ENCODE measurements at regions not wholly inside any gene's neighbourhood (a gene's known extent, or its start where the extent isn't known, plus 50 kb on each side); places are given as distances from the start of the nearest gene placed in this dataset.
"Not testable (repeated sequence)": the region's sequence is repeated elsewhere in the genome, so short reads cannot be mapped to it uniquely, and the experiment has no call there.

GRCh38 chr15:26201177-26201858 lies 338.2 kb upstream of the ATP10A start:
- intact Hi-C loops (cut with DNase I, micrococcal nuclease), result no loop called here
- DNase-seq (no peak), ATAC-seq (no peak)
- CTCF ChIA-PET, result no interaction called here
- Mint-ChIP-seq H3K27me3 (peaks cover 7% of the 10 kb centered on the region), H3K36me3 (ENCODE audit: low read depth) (no peaks in the 10 kb centered on the region), H3K27ac (no peak overlapping the region), H3K4me3 (no peak overlapping the region), H3K4me1 (no peaks in the 10 kb centered on the region), H3K9me3 (ENCODE audit: low read depth) (no peaks in the 10 kb centered on the region)
- POLR2A ChIA-PET, result no interaction called here

GRCh38 chr15:26200427-26200826 lies 337.3 kb upstream of the ATP10A start:
- Mint-ChIP-seq H3K4me1 (no peaks in the 10 kb centered on the region), H3K36me3 (ENCODE audit: low read depth) (no peaks in the 10 kb centered on the region), H3K27me3 (peaks cover 7% of the 10 kb centered on the region), H3K9me3 (ENCODE audit: low read depth) (no peaks in the 10 kb centered on the region), H3K4me3 (no peak overlapping the region), H3K27ac (no peak overlapping the region)
- ATAC-seq (no peak), DNase-seq (no peak)
- CTCF ChIA-PET, result no interaction called here
- POLR2A ChIA-PET, result no interaction called here
- intact Hi-C loops (cut with DNase I, micrococcal nuclease), result no loop called here

DNA sequence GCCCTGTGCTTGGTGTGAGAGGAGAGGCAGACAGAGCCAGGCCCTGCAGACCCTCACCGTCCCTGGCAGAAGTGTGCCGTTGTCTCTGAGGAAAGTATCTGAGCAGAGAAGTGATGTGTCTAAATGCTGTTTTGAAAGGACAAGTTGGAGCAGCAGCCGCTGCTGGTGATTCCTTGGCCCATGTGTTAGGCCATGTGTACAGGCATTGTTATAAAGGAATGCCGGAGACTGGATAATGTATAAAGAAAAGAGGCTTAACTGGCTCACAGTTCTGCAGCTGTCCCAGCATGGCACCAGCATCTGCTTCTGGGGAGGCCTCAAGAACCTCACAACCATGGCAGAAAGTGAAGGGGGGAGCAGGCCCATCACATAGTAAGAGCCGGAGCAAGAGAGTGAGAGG lies 334.6 kb upstream of the ATP10A start:
- ChIA-PET CTCF (interaction anchor here (0.6 kb wide), 1 partner anchor 183 kb away, joined by 3 read pairs; no protein-coding TSS in a partner anchor), POLR2A (no interaction called here)
- intact Hi-C loops (cut with DNase I, micrococcal nuclease), result no loop called here
- Mint-ChIP-seq H3K27ac (no peak overlapping the region), H3K36me3 (ENCODE audit: low read depth) (no peaks in the 10 kb centered on the region), H3K27me3 (peaks cover 7% of the 10 kb centered on the region), H3K9me3 (ENCODE audit: low read depth) (no peaks in the 10 kb centered on the region), H3K4me1 (no peaks in the 10 kb centered on the region), H3K4me3 (no peak overlapping the region)
- ATAC-seq (no peak), DNase-seq (no peak)

DNA sequence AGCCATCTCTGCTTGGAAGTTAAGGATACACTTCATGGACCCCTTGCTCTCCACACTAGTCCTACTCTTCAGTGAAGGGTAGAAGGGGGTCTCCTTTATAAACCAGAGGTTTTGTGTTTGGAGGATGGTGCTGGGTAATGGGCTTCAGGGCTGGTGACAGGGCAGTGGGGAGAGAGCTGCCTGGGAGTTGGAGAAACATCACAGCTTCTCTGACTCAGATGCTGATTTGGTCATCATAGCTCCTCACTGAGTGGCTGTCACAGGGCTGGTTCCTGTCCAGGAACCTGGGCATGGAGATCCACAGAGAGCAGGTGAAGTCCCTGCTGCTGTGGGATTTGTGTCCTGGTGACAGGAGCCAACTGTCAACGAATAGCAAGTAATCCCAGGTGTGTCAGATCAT lies 333.9 kb upstream of the ATP10A start:
- POLR2A ChIA-PET, result no interaction called here
- H3K9me3 Mint-ChIP-seq (ENCODE audit: low read depth), result no peaks in the 10 kb centered on the region

DNA sequence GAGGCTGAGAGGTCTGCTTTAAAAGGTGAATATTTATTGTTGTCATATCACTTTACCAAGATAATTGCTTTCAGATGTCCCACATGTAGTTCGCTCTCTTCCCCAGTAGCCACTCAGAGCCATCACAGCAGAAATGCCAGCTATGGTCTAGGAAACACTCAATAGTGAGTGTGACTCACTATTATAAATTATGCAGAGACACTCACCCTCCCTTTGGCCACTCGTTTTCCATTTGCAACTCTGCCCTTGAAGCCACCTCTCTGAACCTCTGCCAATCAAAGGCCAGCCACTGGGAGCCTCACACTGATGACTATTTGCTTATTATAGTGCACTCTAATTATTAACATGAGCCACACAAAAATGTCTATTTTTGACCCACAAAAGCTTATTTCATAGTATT lies 328.1 kb upstream of the ATP10A start:
- DNase-seq (no peak), ATAC-seq (no peak)
- H3K4me3 Mint-ChIP-seq, result no peak overlapping the region
- CTCF ChIA-PET, result no interaction called here
- H3K9me3 Mint-ChIP-seq (ENCODE audit: low read depth), result no peaks in the 10 kb centered on the region
- no peaks in the 10 kb centered on the region for H3K4me1 Mint-ChIP-seq
- POLR2A ChIA-PET, result no interaction called here
- intact Hi-C loops (cut with DNase I, micrococcal nuclease), result no loop called here
- H3K27me3 Mint-ChIP-seq, result peaks cover 2% of the 10 kb centered on the region
- H3K36me3 Mint-ChIP-seq (ENCODE audit: low read depth), result no peaks in the 10 kb centered on the region
- H3K27ac Mint-ChIP-seq, result no peak overlapping the region

More for the DNA sequence above, 333.9 kb upstream of the ATP10A start:
- intact Hi-C loops (cut with DNase I, micrococcal nuclease), result no loop called here
- Mint-ChIP-seq H3K36me3 (ENCODE audit: low read depth) (no peaks in the 10 kb centered on the region), H3K4me3 (no peak overlapping the region), H3K27ac (no peak overlapping the region), H3K27me3 (peaks cover 7% of the 10 kb centered on the region), H3K4me1 (no peaks in the 10 kb centered on the region)
- DNase-seq (no peak), ATAC-seq (no peak)
- CTCF ChIA-PET, result interaction anchor here (0.6 kb wide), 1 partner anchor 183 kb away, joined by 3 read pairs; no protein-coding TSS in a partner anchor

DNA sequence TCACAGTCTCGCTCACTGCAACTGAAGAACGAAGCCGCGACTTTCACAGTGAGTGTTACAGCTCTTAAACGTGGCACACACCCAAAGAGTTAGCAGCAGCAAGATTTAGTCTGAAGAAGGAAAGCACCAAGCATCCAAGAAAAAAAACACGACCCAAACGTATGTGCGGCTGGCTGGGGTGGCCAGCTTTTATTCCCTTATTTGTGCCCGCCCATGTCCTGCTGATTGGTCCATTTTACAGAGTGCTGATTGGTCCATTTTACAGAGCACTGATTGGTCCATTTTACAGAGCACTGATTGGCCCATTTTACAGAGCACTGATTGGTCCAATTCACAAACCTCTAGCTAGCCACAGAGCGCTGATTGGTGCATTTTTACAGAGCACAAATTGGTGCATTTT lies 323.0 kb upstream of the ATP10A start:
- H3K36me3 Mint-ChIP-seq (ENCODE audit: low read depth); POLR2A ChIA-PET; H3K9me3 Mint-ChIP-seq (ENCODE audit: low read depth); H3K4me3 Mint-ChIP-seq; ATAC-seq; intact Hi-C loops (cut with DNase I, micrococcal nuclease); CTCF ChIA-PET; DNase-seq; H3K4me1 Mint-ChIP-seq; H3K27ac Mint-ChIP-seq; H3K27me3 Mint-ChIP-seq: not testable (repeated sequence)

DNA sequence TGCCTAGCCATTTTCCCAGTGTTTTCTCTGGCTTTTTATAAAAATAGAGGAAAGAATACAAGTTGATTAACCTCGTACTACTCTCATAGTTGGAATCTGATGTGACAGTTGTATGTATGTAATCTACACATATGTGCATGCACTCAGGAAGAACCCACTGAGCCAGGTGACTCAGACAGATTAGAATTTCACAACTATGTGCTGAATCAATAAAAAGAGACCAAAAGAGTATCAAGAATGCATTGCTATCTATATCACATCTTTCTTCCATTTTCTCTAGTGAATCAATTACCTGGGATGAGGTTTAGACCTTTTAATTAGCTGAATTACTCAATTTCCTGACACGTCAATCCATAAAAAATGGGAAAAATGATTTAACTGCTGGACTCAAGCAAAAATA lies 319.3 kb upstream of the ATP10A start:
- POLR2A ChIA-PET, result no interaction called here
- ATAC-seq (no peak), DNase-seq (no peak)
- Mint-ChIP-seq H3K4me3 (no peak overlapping the region), H3K36me3 (ENCODE audit: low read depth) (no peaks in the 10 kb centered on the region), H3K9me3 (ENCODE audit: low read depth) (peaks cover 2% of the 10 kb centered on the region), H3K27ac (no peak overlapping the region), H3K4me1 (no peaks in the 10 kb centered on the region), H3K27me3 (peaks cover 4% of the 10 kb centered on the region)
- CTCF ChIA-PET, result no interaction called here
- intact Hi-C loops (cut with DNase I, micrococcal nuclease), result no loop called here

DNA sequence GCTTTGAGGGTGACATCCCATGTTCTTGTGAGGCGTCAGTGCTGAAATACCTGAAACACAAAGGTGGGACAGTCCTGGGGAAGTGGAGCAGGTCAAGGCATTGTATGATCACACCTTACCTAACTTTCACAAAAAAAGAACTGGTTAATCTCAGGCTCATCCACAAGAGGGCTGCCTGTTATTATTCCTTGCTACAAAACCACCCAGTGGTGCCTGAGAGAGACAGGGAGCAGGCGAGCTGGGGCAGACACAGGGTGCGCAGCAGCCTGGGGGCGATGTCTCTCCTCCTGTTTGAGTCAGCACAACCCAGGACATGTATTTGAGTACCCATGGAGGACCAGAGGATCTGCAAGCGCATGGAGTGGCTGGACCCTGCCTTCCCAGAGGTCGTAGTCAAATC lies 316.8 kb upstream of the ATP10A start:
- ChIA-PET CTCF (no interaction called here), POLR2A (no interaction called here)
- Mint-ChIP-seq H3K9me3 (ENCODE audit: low read depth) (no peaks in the 10 kb centered on the region), H3K36me3 (ENCODE audit: low read depth) (no peaks in the 10 kb centered on the region), H3K27ac (no peak overlapping the region), H3K27me3 (peaks cover 4% of the 10 kb centered on the region), H3K4me1 (no peaks in the 10 kb centered on the region), H3K4me3 (no peak overlapping the region)
- no peak for DNase-seq
- intact Hi-C loops (cut with DNase I, micrococcal nuclease), result no loop called here
- no peak for ATAC-seq

GRCh38 chr15:26178640-26179220 lies 315.6 kb upstream of the ATP10A start:
- CTCF ChIA-PET, result no interaction called here
- H3K4me1 Mint-ChIP-seq, result no peaks in the 10 kb centered on the region
- no peak for DNase-seq
- POLR2A ChIA-PET, result no interaction called here
- intact Hi-C loops (cut with DNase I, micrococcal nuclease), result no loop called here
- H3K9me3 Mint-ChIP-seq (ENCODE audit: low read depth), result no peaks in the 10 kb centered on the region
- H3K36me3 Mint-ChIP-seq (ENCODE audit: low read depth), result no peaks in the 10 kb centered on the region
- H3K4me3 Mint-ChIP-seq, result no peak overlapping the region
- no peak for ATAC-seq
- no peak overlapping the region for H3K27ac Mint-ChIP-seq
- H3K27me3 Mint-ChIP-seq, result peaks cover 4% of the 10 kb centered on the region

- DNase-seq (no peak), ATAC-seq (no peak)
- intact Hi-C loops (cut with DNase I, micrococcal nuclease), result no loop called here
- POLR2A ChIA-PET, result no interaction called here
- H3K4me3 Mint-ChIP-seq, result no peak overlapping the region
- CTCF ChIA-PET, result no interaction called here
- H3K9me3 Mint-ChIP-seq (ENCODE audit: low read depth), result no peaks in the 10 kb centered on the region
- H3K4me1 Mint-ChIP-seq, result no peaks in the 10 kb centered on the region
- no peaks in the 10 kb centered on the region for H3K36me3 Mint-ChIP-seq (ENCODE audit: low read depth)
- H3K27ac Mint-ChIP-seq, result no peak overlapping the region
- H3K27me3 Mint-ChIP-seq, result peaks cover 4% of the 10 kb centered on the region
Observed at GRCh38 chr15:26177816-26178215, 314.7 kb upstream of the ATP10A start.

DNA sequence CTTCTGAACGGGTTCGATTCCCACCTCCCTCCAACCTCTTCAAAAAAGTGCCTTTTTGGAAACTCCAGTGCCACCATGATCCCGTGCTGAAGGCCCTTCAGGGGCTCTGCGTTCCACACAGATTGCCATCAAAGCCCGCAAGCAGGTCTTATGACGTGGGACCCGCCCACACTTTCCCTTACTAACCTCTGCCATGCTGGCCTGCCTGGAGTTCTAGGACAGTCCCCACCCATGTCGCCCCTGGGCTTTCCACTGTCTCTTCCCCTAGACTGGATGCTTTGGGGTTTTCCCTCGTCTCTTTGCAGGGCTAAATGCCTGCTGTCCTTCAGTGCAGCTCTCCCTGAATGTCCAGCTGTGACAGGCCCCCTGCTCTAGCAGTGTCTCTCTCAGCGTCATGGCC lies 313.7 kb upstream of the ATP10A start:
- Mint-ChIP-seq H3K9me3 (ENCODE audit: low read depth) (no peaks in the 10 kb centered on the region), H3K36me3 (ENCODE audit: low read depth) (no peaks in the 10 kb centered on the region), H3K27ac (no peak overlapping the region), H3K27me3 (peaks cover 4% of the 10 kb centered on the region), H3K4me1 (no peaks in the 10 kb centered on the region), H3K4me3 (no peak overlapping the region)
- ChIA-PET POLR2A (no interaction called here), CTCF (no interaction called here)
- intact Hi-C loops (cut with DNase I, micrococcal nuclease), result no loop called here
- ATAC-seq, result no peak
- no peak for DNase-seq

DNA sequence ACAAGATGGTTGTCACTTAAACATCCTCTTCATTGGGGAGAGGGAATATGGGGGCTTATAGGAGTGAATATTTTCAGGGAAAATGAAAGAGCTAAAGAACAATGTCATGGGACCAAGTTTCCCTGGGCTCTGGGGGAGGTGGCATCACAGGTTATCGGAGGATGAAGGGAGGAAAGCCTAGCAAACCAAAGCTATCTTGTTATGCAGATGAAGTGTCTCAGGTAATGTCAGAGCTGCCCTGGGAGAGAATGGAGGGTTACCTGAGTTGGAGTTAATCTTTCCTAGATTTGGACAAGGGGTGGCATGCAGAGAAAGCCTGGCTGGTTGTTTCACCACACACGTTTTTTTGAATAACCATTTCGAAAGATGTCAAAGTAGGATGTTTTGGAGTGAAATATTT lies 308.1 kb upstream of the ATP10A start:
- no peaks in the 10 kb centered on the region for H3K4me1 Mint-ChIP-seq

More for the DNA sequence above, 308.1 kb upstream of the ATP10A start:
- ChIA-PET CTCF (no interaction called here), POLR2A (no interaction called here)
- Mint-ChIP-seq H3K4me3 (no peak overlapping the region), H3K27ac (no peak overlapping the region), H3K36me3 (ENCODE audit: low read depth) (no peaks in the 10 kb centered on the region), H3K9me3 (ENCODE audit: low read depth) (no peaks in the 10 kb centered on the region), H3K27me3 (peaks cover 3% of the 10 kb centered on the region)
- no peak for DNase-seq
- intact Hi-C loops (cut with DNase I, micrococcal nuclease), result no loop called here
- ATAC-seq, result no peak

Data from activated CD4-positive, alpha-beta T cell treated with anti-CD3 and anti-CD28 coated beads for 36 hours (primary cell).